COR-L47 (cell line): ENCODE measurements at regions not wholly inside any gene's neighbourhood (a gene's known extent, or its start where the extent isn't known, plus 50 kb on each side); places are given as distances from the start of the nearest gene placed in this dataset.
A peak's percentile ranks its signal among the peaks of the same experiment; 100 is the strongest.

Experiments used
- DNase-seq: peaks from one replicate; lab custom pipeline; 2025; lab: John Stamatoyannopoulos, UW

GRCh38 chr2:12059616-12060441 lies 313.4 kb downstream of the LPIN1 start:
- no peak for DNase-seq

DNA sequence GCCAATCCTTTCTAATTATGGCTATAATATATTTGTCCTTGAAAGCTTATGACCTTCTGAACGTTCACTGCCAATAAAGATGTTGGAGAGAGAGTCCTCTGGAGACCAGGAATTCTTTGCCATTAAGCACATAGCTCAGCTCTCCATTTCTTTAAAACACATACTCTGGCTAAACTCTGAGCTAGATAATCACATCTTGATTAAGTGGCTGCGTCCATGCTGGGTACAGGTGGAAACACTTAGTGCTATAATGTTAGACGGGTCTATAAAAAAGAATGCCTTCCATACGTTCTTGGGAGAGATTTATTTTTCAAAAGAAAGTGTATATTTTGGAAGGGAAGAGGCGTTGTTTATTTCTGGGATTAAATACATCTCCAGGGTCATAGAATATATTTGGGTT lies 314.5 kb downstream of the LPIN1 start:
- DNase-seq = no peak

DNA sequence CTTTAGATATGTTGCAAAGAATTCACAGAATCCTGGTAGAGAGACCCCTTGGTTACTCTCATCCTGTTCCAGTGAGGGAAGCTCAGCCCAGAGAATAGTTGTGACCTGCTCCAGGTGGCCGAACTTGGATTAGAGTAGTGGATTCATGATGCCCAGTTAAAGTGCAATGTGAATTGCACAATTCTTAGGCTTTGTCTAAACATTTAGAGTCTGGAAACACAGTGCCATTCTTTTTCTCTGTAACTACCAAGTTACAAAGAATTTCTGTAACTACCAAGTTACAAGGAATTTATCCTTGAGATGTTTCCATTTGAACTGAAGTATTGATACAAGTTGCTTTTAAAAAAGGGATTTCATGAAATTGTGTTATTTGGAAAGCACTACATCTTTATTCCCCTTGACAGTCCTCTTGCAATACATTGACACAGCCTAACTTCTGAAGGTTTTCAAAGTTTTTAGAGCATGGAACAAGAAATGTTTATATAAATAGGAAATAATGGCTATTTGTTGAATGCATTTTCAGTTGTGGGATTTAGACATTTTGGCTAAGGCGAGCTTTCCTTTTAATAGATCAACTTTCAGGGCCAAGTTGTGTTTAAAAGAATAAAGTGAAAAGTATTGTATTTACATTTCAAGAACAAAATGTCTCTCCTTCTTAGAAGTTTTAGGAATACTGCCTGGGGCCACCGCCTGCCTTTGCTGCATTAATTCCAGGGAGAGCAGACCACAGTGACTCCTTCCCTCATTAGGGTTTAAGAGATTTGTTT lies 315.0 kb downstream of the LPIN1 start:
- DNase-seq = no peak

- DNase-seq = no peak
Observed at GRCh38 chr2:12062053-12062395, 315.6 kb downstream of the LPIN1 start.

DNA sequence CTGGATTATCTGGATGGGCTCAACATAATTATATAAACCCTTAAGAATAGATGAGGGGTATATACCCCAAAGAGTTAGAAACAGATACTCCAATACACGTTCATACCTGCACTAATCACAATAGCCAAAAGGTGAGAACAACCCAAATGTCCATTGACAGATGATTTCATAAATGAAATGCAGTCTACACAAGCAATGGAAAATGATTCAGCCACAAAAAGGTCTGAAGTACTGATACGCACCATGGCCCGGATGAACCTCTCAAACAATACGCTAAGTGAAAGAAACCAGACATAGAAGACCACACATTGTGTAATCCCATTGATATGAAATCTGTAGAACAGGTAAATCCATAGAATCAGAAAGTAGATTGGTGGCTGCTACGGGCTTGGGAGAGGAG lies 316.8 kb downstream of the LPIN1 start:
- no peak for DNase-seq

GRCh38 chr2:12064153-12064552 lies 317.7 kb downstream of the LPIN1 start:
- DNase-seq = no peak

- DNase-seq = no peak
Observed at GRCh38 chr2:12066116-12066515, 319.7 kb downstream of the LPIN1 start.

DNA sequence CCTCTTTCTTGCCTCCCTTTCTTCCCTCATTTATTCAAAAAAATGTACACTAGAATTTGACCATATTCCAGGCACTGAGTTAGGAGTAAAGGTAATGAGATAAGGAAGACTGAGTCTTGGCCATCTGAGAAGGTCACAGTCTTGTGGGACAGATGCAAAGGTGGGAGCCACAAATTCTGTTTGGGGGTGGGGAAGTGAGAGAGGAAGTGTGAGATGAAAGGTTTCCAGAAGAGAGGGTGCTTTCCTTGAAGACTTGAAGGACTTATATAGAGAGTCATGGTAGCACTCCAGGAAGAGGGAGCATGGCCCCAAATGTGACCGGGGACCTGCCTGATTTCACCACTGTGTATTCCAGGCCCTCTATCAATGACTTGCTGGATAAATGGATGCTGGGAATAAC lies 320.6 kb downstream of the LPIN1 start:
- DNase-seq = no peak

- DNase-seq = no peak
Observed at GRCh38 chr2:12068796-12069538, 322.5 kb downstream of the LPIN1 start.

GRCh38 chr2:12070153-12070552 lies 323.7 kb downstream of the LPIN1 start:
- DNase-seq = no peak

GRCh38 chr2:12070581-12070980 lies 324.1 kb downstream of the LPIN1 start:
- no peak for DNase-seq

DNA sequence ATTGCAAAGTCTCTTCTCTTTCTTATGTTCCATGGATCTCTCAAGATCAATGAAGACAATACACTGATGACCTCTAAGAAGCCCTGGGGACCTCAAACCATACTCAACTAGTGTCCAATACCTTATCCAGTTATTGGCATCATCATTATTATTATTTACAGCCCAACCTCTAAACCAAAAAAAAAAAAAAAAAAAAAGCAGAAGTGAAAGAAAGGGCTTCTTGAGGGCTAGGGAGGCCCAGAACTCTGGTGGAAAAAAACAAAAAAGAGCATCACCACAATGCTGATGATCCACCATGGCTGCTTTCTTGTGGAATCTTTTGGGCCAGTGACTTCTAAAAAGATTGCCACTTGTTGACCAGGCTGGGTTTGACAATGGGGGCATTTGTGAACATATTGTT lies 324.9 kb downstream of the LPIN1 start:
- no peak for DNase-seq

DNA sequence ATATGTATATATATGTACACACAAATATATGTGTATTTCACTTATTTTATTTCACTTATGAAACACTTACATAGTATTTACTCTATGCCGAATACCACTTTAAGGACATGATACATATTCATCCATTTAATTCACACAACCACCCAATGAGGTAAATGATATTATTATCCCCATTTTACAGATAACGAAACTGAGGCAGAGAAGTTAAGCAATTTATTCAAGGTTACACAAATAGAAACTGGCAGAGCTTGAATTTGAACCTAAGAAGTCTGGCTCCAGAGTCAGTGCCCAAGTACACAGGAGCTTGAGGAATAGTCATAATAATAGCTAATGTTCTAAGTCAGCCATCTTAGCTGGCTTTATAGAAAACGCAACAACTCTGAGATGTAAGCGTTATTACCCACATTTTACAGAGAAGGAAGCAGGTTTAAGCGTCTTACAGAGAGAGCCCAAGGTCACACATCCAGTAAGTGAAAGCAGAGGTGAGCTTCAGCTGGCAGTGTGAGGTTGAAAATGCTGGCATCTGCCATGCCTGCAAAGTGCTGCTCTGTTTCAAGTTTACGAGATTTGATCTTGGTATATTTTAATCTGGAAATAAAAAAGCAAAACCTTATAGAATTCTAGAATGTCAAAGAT lies 326.9 kb downstream of the LPIN1 start:
- no peak for DNase-seq

- DNase-seq = no peak
Observed at GRCh38 chr2:12074126-12074844, 327.9 kb downstream of the LPIN1 start.

- no peak for DNase-seq
Observed at GRCh38 chr2:12074845-12075217, 328.4 kb downstream of the LPIN1 start.

- no peak for DNase-seq
Observed at GRCh38 chr2:12075603-12076002, 329.2 kb downstream of the LPIN1 start.

- peak; percentile 84 for DNase-seq
Observed at GRCh38 chr2:12076810-12077209, 330.4 kb downstream of the LPIN1 start.

DNA sequence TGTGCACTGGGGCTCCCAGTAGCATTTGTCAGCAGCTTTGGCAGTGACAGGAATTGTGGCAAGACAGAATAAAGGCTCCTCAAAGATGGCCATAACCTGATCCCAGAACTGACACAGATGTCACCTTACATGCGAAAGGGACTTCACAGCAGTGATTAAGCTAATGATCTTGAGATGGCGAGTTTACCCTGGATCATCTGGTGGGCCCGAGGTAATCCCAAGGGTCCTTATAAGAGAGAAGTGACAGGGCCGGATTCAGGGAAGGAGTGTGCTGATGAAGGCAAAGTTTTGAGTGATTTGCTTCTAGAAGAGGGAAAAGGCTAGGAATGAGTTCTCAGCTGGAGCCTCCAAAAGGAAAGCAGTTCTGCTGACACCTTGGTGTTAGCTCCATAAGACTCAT lies 333.9 kb downstream of the LPIN1 start:
- no peak for DNase-seq

GRCh38 chr2:12081481-12082210 lies 335.2 kb downstream of the LPIN1 start:
- no peak for DNase-seq

DNA sequence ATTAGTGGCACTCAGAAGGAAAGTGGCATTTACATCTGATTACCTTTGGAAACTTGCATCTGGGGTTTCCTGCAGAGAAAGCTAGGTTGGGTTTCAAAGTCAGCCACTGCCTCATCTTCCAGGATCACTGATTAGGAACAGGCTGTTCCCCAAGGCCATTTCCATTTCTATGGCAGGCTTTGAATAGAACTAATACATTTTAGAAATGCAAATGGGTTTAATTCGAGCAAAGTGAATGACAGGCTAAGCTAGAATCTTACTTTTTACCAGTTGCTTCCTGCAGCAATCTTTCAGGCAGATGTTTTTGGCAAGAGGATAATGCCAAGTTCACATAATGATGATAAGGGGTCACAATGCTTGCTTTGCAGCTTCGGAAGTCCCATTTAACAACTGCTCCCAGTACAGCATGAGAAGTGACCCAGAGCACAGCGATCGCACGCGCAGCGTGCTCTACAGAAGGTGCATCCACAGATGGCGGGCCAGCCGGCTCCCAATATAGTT lies 336.7 kb downstream of the LPIN1 start:
- no peak for DNase-seq
